Astrocyte of the hippocampus (primary cell): ENCODE measurements at regions not wholly inside any gene's neighbourhood (a gene's known extent, or its start where the extent isn't known, plus 50 kb on each side); places are given as distances from the start of the nearest gene placed in this dataset.
"Not testable (repeated sequence)": the region's sequence is repeated elsewhere in the genome, so short reads cannot be mapped to it uniquely, and the experiment has no call there.

Source experiments
- DNase-seq: peaks from one replicate; pipeline ENCODE4 v3.0.0; 2011; ENCODE audit warnings: low read depth, low spot score

DNA sequence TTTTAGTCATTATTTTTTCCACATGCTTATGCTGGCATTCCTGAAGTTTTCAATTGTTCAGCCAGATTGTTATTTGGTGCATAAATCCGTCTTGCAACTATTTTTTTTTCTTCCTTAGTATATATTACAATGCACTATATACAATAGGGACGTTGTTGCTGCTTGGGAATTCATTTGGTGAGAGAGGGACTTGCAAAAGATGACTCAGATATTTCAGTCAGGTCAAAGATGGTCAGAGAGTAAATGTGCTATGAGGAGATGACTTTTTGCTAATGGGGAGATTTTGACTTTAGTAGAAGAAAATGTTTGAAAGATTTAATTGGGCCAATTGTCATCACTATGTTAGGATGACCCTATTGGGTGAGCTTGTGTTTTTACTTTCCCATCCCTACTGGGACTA, 348.4 kb upstream of the MTPN start:
- DNase-seq: no peak

DNA sequence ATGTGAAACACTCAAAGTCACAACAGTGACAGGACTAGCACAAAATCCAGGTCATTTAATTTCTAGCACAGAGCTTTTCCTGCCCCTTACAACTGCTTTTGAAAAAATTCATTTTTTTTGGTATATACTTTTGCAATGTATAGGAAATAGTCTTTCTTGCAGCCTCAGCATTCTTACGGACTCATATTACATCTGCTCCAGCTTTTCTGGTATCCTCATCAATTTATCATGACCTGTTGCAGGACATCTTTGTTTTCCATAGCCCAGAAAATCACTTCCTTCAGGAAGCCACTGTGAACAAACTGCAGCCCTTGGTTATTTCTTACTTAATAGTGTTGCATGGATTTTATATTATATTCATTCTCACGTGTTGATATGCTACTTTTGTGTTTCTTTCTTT, 347.9 kb upstream of the MTPN start:
- DNase-seq: no peak

- DNase-seq: no peak
These were observed 347.0 kb upstream of the MTPN start for GRCh38 chr7:136324073-136324704.

DNA sequence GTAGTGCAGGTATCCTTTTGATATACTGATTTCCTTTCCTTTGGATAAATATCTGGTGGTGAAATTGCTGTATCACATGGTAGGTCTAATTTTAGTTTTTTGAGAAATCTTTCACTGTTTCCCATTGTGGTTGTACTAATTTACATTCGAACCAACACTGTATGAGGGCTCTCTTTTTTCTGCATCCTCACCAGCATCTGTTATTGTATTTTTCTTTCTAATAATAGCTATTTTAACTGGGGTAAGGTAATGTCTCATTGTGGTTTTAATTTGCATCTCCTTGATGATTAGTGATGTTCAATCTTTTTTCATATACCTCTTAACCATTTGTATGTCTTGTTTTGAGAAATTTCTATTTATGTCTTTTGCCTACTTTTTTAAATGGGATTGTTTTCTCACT, 335.4 kb upstream of the MTPN start:
- DNase-seq: no peak

DNA sequence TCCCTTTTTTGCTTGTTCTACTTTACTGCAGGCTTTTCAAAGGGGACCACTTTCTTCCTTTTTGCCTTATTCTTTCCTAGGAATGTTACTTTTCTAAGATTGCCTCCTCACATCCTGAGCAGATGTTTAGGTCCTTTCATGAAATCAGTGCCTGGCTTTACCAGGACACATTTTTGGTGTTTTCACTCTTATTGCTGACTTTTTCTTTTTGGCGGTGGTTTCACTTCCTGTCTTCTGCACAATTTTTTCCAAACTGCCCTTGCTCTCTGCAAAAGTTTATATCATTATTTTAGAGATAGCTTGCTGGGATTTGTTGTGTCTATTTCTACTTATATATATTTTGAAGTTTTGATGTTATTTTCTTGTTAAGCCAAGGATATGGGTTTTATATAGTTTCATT, 332.2 kb upstream of the MTPN start:
- DNase-seq: no peak

- no peak for DNase-seq
These were observed 331.1 kb upstream of the MTPN start for GRCh38 chr7:136308230-136308629.

- no peak for DNase-seq
These were observed 326.0 kb upstream of the MTPN start for GRCh38 chr7:136303162-136303561.

DNA sequence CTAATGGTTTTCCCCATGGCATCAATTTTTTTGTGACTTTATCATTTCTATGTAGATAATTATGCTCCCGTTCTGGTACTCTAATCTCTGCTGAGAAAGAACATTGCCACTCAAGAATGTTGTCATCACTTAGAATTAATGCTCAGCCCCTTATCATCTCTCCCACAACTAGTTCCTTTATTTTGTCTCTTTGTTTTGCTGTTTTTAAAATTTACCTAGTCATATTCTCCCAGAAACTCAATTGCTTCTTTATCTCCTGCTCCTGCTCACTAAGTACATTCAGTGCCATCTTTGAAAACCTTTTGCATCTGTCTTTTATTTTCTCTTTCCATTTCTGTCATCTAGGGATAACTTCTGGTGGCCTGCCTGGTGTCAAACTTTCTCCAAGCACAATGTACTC, 324.9 kb upstream of the MTPN start:
- no peak for DNase-seq

GRCh38 chr7:136294977-136295376, 317.8 kb upstream of the MTPN start:
- no peak for DNase-seq

DNA sequence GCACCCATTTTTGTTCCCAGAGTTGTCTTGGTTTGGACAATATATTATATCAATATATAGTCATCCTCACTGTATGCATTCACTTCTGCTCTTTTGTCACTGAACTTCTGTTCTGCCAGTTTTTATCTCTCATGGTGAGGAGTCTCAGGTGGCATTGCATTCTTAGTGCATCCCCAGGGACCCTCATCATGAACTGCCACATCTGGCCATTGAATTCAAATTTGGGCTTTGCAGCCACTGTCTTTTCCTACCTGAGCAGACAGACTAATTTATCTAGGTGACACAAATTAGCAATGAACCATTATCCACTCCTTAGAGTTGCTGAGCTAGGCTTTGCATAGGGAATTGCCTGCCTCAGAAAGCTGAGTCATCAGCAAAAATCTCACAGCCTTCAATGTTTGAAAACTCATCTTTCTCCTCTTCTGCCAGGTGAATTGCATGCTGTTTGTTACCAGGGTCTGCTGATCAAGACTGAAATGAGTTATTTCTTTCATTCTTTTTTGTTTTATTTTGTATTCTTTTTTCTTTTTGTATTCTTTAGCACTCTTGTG, 316.8 kb upstream of the MTPN start:
- DNase-seq: no peak

DNA sequence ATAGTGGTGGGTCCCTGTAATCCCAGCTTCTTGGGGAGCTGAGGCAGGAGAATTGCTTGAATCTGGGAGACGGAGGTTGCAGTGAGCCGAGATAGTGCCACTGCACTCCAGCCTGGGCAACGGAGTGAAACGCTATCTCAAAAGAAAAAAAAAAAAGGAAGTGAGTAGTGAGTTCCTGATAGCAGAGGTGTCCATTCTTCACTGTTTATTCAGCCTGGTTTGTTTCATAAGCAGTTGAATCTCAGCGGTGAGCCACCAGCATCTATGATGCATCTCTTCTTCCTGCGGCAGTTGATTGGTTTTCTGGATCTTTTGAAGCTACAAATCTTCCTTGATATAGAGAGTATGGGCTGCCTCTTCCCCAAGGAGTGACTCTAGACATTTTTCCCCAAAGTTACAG, 316.1 kb upstream of the MTPN start:
- DNase-seq: no peak

GRCh38 chr7:136292365-136292764, 315.2 kb upstream of the MTPN start:
- no peak for DNase-seq

DNA sequence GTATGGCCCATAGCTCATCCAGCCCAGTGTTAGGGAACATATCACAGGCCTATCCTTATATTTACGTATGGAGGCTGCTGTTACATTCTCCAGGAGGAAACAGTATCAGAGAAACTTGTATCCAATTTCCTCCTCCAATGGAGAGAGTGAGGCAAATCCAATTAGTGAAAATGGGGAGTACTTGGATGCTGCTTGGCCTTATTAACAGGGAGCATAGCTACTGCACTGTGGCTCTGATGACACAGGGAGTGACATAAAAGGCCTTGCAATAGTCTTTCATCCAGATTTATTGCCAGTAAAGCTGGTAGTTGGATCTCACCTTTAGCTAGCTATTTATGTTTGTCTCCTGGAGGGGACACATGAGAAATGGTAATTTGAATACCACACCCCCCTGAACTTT, 313.2 kb upstream of the MTPN start:
- no peak for DNase-seq

GRCh38 chr7:136278057-136278456, 300.9 kb upstream of the MTPN start:
- no peak for DNase-seq

GRCh38 chr7:136275794-136276193, 298.6 kb upstream of the MTPN start:
- no peak for DNase-seq

DNA sequence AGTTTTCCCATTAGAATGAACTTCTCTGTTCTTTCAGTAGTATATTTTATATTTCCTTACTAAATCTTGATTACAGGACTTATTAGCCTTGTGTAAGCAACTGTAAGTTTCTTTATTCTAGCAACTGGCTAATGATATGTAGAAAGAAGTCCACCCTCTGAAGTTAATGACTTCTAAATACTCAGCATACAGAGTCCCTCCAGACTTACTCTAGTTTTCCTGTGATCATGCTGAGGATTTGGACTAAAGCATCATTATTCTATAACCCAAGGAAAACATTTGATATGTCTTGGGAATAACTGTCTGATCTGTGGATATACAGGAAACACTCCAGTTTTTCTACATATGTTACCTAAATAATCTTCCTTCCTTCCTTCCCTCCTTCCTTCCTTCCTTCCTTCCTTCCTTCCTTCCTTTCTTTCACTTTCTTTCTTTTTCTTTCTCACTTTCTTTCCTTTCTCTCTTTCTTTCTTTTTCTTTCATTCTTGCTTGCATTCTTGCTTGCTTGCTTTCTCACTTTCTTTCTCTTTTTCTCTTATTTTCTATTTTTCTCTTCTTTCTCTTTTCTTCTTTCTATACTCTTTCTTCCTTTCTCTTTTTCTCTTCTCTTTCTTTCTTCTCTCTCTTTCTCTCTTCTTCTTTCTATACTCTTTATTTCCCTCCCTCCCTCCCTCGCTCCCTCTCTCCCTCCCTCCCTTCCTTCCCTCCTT, 297.6 kb upstream of the MTPN start:
- no peak for DNase-seq

DNA sequence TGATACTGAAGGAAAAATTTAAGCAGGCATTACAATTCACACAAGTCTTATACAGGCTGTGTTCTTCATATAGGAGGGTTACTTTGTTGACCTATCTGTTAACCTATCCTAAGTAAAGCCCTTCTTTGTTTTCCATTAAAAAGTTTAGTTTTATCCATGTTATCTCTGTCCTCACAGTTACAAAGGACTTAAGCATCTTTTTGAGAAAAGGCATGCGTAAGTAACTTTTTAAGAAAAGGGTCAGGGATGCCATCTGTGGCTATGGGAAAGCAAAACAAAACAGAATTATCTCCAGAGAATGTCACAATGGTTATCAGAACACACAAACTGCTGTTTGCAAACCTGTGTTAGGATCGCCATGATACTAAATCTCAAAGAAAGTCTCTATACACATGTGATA, 295.8 kb upstream of the MTPN start:
- DNase-seq: no peak

DNA sequence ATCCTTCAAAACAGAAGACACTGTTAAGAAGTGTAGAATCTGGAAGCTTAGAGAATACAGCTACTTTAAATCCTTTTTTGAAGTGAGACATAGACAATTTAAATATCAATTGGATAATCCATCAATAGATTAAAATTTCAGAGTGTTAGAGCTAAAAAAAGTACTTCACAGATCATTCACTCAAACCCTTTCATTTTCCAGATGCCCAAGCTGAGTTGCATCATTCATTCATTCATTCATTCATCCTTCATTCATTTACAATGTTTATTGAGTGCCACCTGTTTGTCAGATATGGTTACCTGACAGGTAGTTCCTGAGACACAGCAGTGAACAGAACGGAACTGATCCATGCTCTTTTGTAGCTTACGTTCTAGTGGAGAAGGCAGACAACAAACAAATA, 290.7 kb upstream of the MTPN start:
- no peak for DNase-seq

DNA sequence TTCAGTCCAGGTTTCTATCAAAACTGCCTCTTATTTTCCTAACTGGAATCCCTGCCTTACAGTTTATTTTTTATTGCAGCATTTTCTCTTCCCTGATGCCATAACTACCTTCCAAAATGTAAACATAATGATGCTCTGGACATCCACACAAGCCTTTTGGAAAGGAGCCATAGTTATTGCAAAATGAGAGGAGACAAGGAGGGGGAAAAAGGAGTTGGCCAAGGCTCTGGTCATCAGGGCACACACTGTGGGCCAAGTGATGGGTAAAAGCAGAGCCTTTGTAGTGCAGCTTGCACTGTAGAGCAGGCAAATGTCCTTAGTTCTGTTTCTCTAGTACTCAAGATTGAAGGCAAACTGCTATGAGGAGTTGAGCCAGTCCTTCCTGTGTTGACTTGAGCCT, 289.3 kb upstream of the MTPN start:
- no peak for DNase-seq

GRCh38 chr7:136264304-136264703, 287.1 kb upstream of the MTPN start:
- DNase-seq: not testable (repeated sequence)

GRCh38 chr7:136263112-136263860, 286.1 kb upstream of the MTPN start:
- DNase-seq: not testable (repeated sequence)

- DNase-seq: not testable (repeated sequence)
These were observed 283.4 kb upstream of the MTPN start for GRCh38 chr7:136260591-136260990.

- no peak for DNase-seq
These were observed 281.9 kb upstream of the MTPN start for GRCh38 chr7:136259074-136259473.
